H1 (cell line): ENCODE measurements at regions not wholly inside any gene's neighbourhood (a gene's known extent, or its start where the extent isn't known, plus 50 kb on each side); places are given as distances from the start of the nearest gene placed in this dataset.

ENCODE experiments used
- CTCF ChIA-PET: fragments of 300-600 bp; sonication (Branson Sonifier 250); formaldehyde crosslinking; loops from one replicate; lab custom pipeline; 2021; ENCODE audit not compliant: partially characterized antibody; lab: Charles Lee
- POLR2A ChIA-PET: fragments of 300-600 bp; sonication (Branson Sonifier 250); formaldehyde crosslinking; loops from one replicate; lab custom pipeline; 2021; ENCODE audit warnings: inconsistent platforms; ENCODE audit not compliant: partially characterized antibody; lab: Charles Lee
- DNase-seq, 2 experiments: peaks; one replicate each; pipeline versions ENCODE4 v3.0.0 to v3.0.0-alpha.2; 2010 to 2022; ENCODE audit warnings: low spot score in 2 of 2, low read depth in 1 of 2, mixed read lengths in 1 of 2
- FAIRE-seq: peaks from 2 replicates; lab custom pipeline; 2011; peaks lifted over from hg19 to GRCh38; lab: Jason Lieb, UNC
- H2AFZ ChIP-seq: 2 replicates; pipeline ENCODE4 v1.8.1; 2012; ENCODE audit warnings: low read length, inconsistent platforms
- H2AK5ac ChIP-seq: 2 replicates; pipeline ENCODE4 v1.6.1; 2013; ENCODE audit warnings: low read depth, low read length
- H2BK120ac ChIP-seq: replicated peaks from 2 replicates; pipeline ENCODE3; 2013; ENCODE audit warnings: low read depth, low read length, inconsistent platforms
- H2BK12ac ChIP-seq: 2 replicates; pipeline ENCODE4 v1.6.1; 2013; ENCODE audit warnings: low read depth, low read length
- H2BK15ac ChIP-seq: 2 replicates; pipeline ENCODE4 v1.6.1; 2013; ENCODE audit warnings: low read length
- H2BK20ac ChIP-seq: 2 replicates; pipeline ENCODE4 v1.6.1; 2013; ENCODE audit warnings: low read length
- H2BK5ac ChIP-seq: 2 replicates; pipeline ENCODE4 v1.6.1; 2013; ENCODE audit warnings: low read depth, low read length
- H3K14ac ChIP-seq: 2 replicates; pipeline ENCODE4 v1.6.1; 2013; ENCODE audit warnings: inconsistent platforms; ENCODE audit not compliant: insufficient read length
- H3K18ac ChIP-seq: 2 replicates; pipeline ENCODE4 v1.6.1; 2013; ENCODE audit warnings: low read length; ENCODE audit errors: extremely low read depth
- H3K23ac ChIP-seq: 2 replicates; pipeline ENCODE4 v1.6.1; 2013; ENCODE audit warnings: inconsistent platforms; ENCODE audit not compliant: insufficient read length
- H3K23me2 ChIP-seq: 2 replicates; pipeline ENCODE4 v1.6.1; 2013; ENCODE audit warnings: low read depth, low read length
- H3K27ac ChIP-seq: 2 replicates; pipeline ENCODE4 v1.6.1; 2011; ENCODE audit warnings: low read depth, low read length, inconsistent platforms
- H3K27me3 ChIP-seq, 4 experiments: replicated peaks in 1 of 4; 1 replicate in 1 of 4; 2 replicates in 3 of 4; pipeline versions ENCODE4 v1.6.1 to v1.8.1; 2011 to 2013; ENCODE audit warnings: low read length in 3 of 4, mild to moderate bottlenecking in 3 of 4, inconsistent platforms in 2 of 4, mixed read lengths in 2 of 4, moderate library complexity in 1 of 4; ENCODE audit not compliant: control insufficient read depth in 3 of 4, insufficient read depth in 3 of 4; ENCODE audit errors: extremely low read depth in 1 of 4
- H3K36me3 ChIP-seq, 4 experiments: 2 replicates each; pipeline versions ENCODE4 v1.6.1 to v1.8.1; 2011 to 2013; ENCODE audit warnings: mild to moderate bottlenecking in 4 of 4, low read length in 3 of 4, moderate library complexity in 2 of 4, control low read depth in 1 of 4, inconsistent platforms in 1 of 4; ENCODE audit not compliant: insufficient read depth in 4 of 4, control insufficient read depth in 2 of 4
- H3K4ac ChIP-seq: replicated peaks from 2 replicates; pipeline ENCODE3; 2013; ENCODE audit warnings: low read length, low read depth, mixed read lengths, inconsistent platforms; ENCODE audit not compliant: insufficient read length
- H3K4me1 ChIP-seq, 4 experiments: replicated peaks in 1 of 4; 1 replicate in 1 of 4; 2 replicates in 3 of 4; pipeline versions ENCODE4 v1.6.1 to v1.8.1; 2011 to 2013; ENCODE audit warnings: low read length in 3 of 4, inconsistent platforms in 2 of 4, mixed read lengths in 1 of 4; ENCODE audit not compliant: insufficient read depth in 4 of 4, control insufficient read depth in 3 of 4
- H3K4me2 ChIP-seq, 2 experiments: 2 replicates each; pipeline versions ENCODE4 v1.6.1 to v1.8.1; 2011 to 2013; ENCODE audit warnings: low read depth in 2 of 2, low read length in 2 of 2, control low read depth in 1 of 2, inconsistent platforms in 1 of 2, mild to moderate bottlenecking in 1 of 2; ENCODE audit not compliant: insufficient read depth in 1 of 2
- H3K4me3 ChIP-seq, 4 experiments: fragments of 200-600, 300-600 bp in 1 of 4; sonication (generic), shearing (Covaris generic), sonication (Bioruptor Twin) in 1 of 4; 2 replicates each; pipeline versions ENCODE4 v1.5.1 to v1.8.1; 2011 to 2016; ENCODE audit warnings: low read length in 4 of 4, low read depth in 3 of 4, control low read depth in 2 of 4, inconsistent platforms in 2 of 4, mild to moderate bottlenecking in 2 of 4, mixed read lengths in 1 of 4, moderate library complexity in 1 of 4; ENCODE audit not compliant: insufficient read depth in 2 of 4; ENCODE audit errors: extremely low read depth in 1 of 4
- H3K56ac ChIP-seq: replicated peaks from 2 replicates; pipeline ENCODE3; 2013; ENCODE audit warnings: low read depth, mild to moderate bottlenecking, mixed read lengths, low read length, inconsistent platforms; ENCODE audit not compliant: insufficient read length
- H3K79me1 ChIP-seq: 2 replicates; pipeline ENCODE4 v1.6.1; 2013; ENCODE audit warnings: low read depth, low read length, control low read depth
- H3K79me2 ChIP-seq, 2 experiments: 2 replicates each; pipeline versions ENCODE4 v1.6.1 to v1.8.1; 2012 to 2013; ENCODE audit warnings: low read length in 2 of 2, mild to moderate bottlenecking in 2 of 2, inconsistent platforms in 1 of 2; ENCODE audit not compliant: insufficient read depth in 2 of 2, control insufficient read depth in 1 of 2
- H3K9ac ChIP-seq, 4 experiments: replicated peaks in 1 of 4; 1 replicate in 1 of 4; 2 replicates in 3 of 4; pipeline versions ENCODE4 v1.6.1 to v1.8.1; 2011 to 2013; ENCODE audit warnings: low read depth in 3 of 4, low read length in 3 of 4, control low read depth in 2 of 4, mild to moderate bottlenecking in 2 of 4, moderate library complexity in 2 of 4, inconsistent platforms in 1 of 4; ENCODE audit errors: extremely low read depth in 1 of 4
- H3K9me3 ChIP-seq, 2 experiments: 2 replicates each; pipeline versions ENCODE4 v1.6.1 to v1.8.1; 2012 to 2013; ENCODE audit warnings: mild to moderate bottlenecking in 2 of 2, moderate library complexity in 2 of 2, control low read depth in 1 of 2, inconsistent platforms in 1 of 2, low read depth in 1 of 2, low read length in 1 of 2, mixed read lengths in 1 of 2; ENCODE audit not compliant: insufficient read depth in 2 of 2
- H4K20me1 ChIP-seq, 2 experiments: replicated peaks in 1 of 2; 2 replicates each; pipeline versions ENCODE3 to v1.8.1; 2011 to 2013; ENCODE audit warnings: inconsistent platforms in 2 of 2, low read length in 2 of 2, mild to moderate bottlenecking in 1 of 2; ENCODE audit not compliant: insufficient read depth in 2 of 2, control insufficient read depth in 1 of 2
- H4K5ac ChIP-seq: 2 replicates; pipeline ENCODE4 v1.6.1; 2013; ENCODE audit warnings: low read length, low read depth, mixed read lengths, inconsistent platforms; ENCODE audit not compliant: insufficient read length
- H4K8ac ChIP-seq: 2 replicates; pipeline ENCODE4 v1.8.0; 2013; ENCODE audit warnings: mild to moderate bottlenecking, moderate library complexity, low read length, inconsistent platforms; ENCODE audit not compliant: insufficient read depth; ENCODE audit errors: extremely low read depth
- H4K91ac ChIP-seq: replicated peaks from 2 replicates; pipeline ENCODE3; 2013; ENCODE audit warnings: low read length, mixed read lengths, inconsistent platforms; ENCODE audit not compliant: insufficient read length
- FOSL1 ChIP-seq: IDR thresholded peaks from 2 replicates; pipeline ENCODE4 v1.6.1; 2011; ENCODE audit warnings: mild to moderate bottlenecking, low read depth, low read length, moderate library complexity; ENCODE audit not compliant: insufficient read depth
- SIX5 ChIP-seq: IDR thresholded peaks from 2 replicates; pipeline ENCODE4 v1.6.1; 2011; ENCODE audit warnings: mild to moderate bottlenecking, low read depth, low read length
- TEAD4 ChIP-seq: IDR thresholded peaks from 2 replicates; pipeline ENCODE4 v1.6.1; 2012; ENCODE audit warnings: low read depth, low read length, inconsistent platforms, mixed read lengths
- WGBS, 2 experiments: shearing (Covaris generic) in 1 of 2; methylation state at CpG; one replicate each; pipeline versions ENCODE4 v1.1.6 to v1.1.7; 2013 to 2015; ENCODE audit warnings: low lambda C conversion rate in 2 of 2, mixed read lengths in 2 of 2, inconsistent platforms in 1 of 2, low coverage in 1 of 2, missing lambda C conversion rate in 1 of 2; ENCODE audit not compliant: insufficient replicate concordance in 2 of 2, insufficient coverage in 1 of 2, insufficient read length in 1 of 2; ENCODE audit errors: extremely low coverage in 1 of 2, missing lambda C conversion rate in 1 of 2; 5-methylcytosine and 5-hydroxymethylcytosine counted together

DNA sequence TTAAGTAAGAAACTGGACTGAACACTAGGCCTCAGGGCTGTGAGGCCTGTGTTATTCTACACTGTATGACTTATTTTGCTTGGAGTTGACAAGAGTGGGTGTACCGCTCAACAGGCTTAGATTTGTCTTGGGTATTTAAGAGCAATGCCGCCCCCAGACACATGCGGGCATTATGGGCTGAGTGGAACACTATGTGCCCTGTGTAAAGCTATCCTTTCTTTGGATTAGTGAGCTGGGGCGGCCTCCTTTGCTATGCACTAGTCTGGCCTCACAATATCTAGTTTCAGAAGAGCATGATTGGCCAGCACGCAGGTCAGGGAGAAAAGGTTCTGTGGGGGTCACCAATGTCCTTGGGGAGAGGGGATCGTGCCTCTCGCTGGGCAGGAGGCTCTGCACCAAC lies 206.3 kb upstream of the GDNF start:
- no peak overlapping the region for H4K8ac ChIP-seq
- H3K27ac ChIP-seq, result no peak overlapping the region
- H3K18ac ChIP-seq, result no peak overlapping the region
- no peak for TF ChIP-seq SIX5
- TF ChIP-seq FOSL1, result no peak
- no peak for TF ChIP-seq TEAD4
- FAIRE-seq, result no peak
- H2BK20ac ChIP-seq, result no peak overlapping the region
- no peaks in the 10 kb centered on the region for H3K79me2 ChIP-seq
- DNase-seq, result no peak
- H4K91ac ChIP-seq, result no peak overlapping the region
- no peak overlapping the region for H2BK12ac ChIP-seq
- no peak overlapping the region for H3K4me3 ChIP-seq
- H3K79me1 ChIP-seq, result no peaks in the 10 kb centered on the region
- no peak overlapping the region for H2BK15ac ChIP-seq
- no peak overlapping the region for H2BK120ac ChIP-seq
- no peak overlapping the region for H2AFZ ChIP-seq
- no peak overlapping the region for H3K56ac ChIP-seq
- POLR2A ChIA-PET, result no interaction called here
- no peak overlapping the region for H3K4me2 ChIP-seq
- no peak overlapping the region for H4K5ac ChIP-seq
- H3K23me2 ChIP-seq, result no peaks in the 10 kb centered on the region
- H3K4me1 ChIP-seq, result no peaks in the 10 kb centered on the region
- no peak overlapping the region for H3K14ac ChIP-seq
- no peaks in the 10 kb centered on the region for H3K27me3 ChIP-seq
- WGBS, 2 experiments, result 81% methylated on average over 7 of the region's 7 CpGs; no CpG with 5 or more reads in 1 of the 2 experiments
- H3K9ac ChIP-seq, result no peak overlapping the region
- no peaks in the 10 kb centered on the region for H3K36me3 ChIP-seq
- no peaks in the 10 kb centered on the region for H4K20me1 ChIP-seq
- CTCF ChIA-PET, result interaction anchor here (0.8 to 1.2 kb wide), 3 partner anchors 104 to 1694 kb away, joined by 3 read pairs; no protein-coding TSS in a partner anchor
- no peak overlapping the region for H3K4ac ChIP-seq
- H3K9me3 ChIP-seq, result no peaks in the 10 kb centered on the region
- no peak overlapping the region for H3K23ac ChIP-seq
- no peak overlapping the region for H2AK5ac ChIP-seq
- H2BK5ac ChIP-seq, result no peak overlapping the region
